UCSD-AML1 (cell line): ENCODE measurements at regions not wholly inside any gene's neighbourhood (a gene's known extent, or its start where the extent isn't known, plus 50 kb on each side); places are given as distances from the start of the nearest gene placed in this dataset.
A peak's percentile ranks its signal among the peaks of the same experiment; 100 is the strongest.

ENCODE experiments used
- DNase-seq: peaks from one replicate; lab custom pipeline; 2025; ENCODE audit not compliant: unreplicated experiment; lab: John Stamatoyannopoulos, UW

DNA sequence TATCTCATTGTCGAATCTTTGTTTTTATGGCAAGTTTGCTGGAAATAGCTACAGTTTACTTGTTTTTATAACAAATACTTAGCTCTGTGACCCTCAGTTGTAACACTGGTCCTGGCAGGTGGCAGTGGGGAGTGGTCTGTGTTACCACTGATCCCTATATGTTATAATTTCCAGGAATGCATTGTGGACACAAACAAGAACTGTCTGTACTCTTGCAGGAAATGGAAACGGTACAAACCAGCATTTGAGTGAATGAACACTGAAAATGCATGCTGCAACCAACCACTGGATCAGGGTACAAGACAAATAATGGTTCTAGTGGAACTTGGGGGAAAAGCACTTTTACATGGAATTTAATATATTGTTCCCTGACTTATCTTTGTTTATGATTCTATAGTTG, 66.5 kb upstream of the PJA2 start:
- DNase-seq: no peak

DNA sequence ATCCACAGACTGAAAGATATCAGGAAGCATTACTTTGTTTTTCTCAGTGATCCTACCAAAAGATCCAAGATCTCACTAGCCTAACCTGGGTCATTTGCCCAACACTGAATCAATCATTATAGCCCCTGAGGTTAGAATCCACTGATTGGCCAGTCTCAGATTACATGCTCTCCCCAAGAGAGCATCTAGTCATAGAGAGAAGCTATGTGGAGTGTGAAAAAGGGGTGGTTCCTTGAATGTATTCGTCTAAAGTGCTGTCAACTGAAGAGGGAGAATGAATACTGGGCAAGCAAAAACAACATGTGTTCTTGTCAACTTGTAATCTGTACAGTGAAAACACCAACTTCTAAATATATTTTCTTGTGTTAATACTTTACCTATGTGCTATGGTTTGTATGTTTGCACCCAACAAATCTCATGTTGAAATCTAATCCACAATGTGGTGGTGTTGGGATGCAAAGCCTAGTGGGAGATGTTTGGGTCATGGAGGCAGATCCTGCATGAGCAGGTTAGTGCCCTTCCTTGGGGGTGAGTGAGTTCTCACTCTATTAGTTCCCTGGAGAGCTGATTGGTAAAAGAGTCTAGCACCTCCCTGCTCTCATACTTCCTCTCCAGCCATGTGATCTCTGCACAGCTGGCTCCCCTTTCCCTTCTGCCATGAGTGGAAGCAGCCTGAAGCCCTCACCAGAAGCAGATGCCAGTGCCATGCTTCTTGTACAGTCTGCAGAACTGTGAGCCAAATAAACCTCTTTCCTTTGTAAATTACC, 60.3 kb upstream of the PJA2 start:
- DNase-seq: no peak

- peak; percentile 82 for DNase-seq
Measured at GRCh38 chr5:109468737-109469420, 59.1 kb upstream of the PJA2 start.

DNA sequence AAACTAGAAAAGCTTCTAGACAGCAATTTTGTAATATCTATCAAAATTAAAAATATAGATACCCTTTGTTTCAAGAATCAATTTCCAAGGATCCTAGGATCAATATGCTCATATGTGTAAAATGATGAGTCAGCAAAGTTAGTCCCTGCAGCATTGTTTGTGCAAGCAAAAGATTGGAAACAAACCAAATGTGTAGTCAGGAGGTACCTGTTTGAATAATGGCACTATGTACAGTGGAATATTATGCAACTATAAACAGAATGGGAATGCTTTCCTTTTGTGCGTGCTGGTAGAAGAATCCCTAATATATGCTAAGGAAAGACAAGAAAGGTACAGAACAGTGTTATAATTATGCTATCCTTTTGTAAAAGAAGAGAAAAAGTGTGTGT, 58.5 kb upstream of the PJA2 start:
- no peak for DNase-seq

DNA sequence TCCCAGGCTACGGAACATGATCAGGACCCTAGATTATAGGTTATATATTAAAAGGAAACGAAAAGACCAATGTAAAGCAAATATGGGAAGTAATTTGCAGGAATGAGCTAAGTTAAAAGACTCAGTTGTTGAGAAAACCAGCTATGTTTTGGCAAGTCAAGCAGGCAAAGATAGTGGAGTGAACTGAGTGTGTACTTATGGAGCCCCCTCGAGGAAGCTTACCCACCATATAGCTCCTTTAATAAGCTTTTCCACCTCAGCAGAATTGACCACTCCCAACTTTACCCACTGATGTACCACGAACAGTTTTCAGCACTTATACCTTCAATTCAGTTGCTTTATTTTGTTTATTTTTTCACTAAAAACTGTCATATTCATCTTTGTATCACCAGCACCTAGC, 57.3 kb upstream of the PJA2 start:
- no peak for DNase-seq
